Activated CD4-positive, alpha-beta T cell treated with anti-CD3 and anti-CD28 coated beads for 48 hours (primary cell): ENCODE measurements at regions not wholly inside any gene's neighbourhood (a gene's known extent, or its start where the extent isn't known, plus 50 kb on each side); places are given as distances from the start of the nearest gene placed in this dataset.

ENCODE experiments used
- DNase-seq: peaks from one replicate; pipeline ENCODE4 v3.0.0-alpha.2; 2020

DNA sequence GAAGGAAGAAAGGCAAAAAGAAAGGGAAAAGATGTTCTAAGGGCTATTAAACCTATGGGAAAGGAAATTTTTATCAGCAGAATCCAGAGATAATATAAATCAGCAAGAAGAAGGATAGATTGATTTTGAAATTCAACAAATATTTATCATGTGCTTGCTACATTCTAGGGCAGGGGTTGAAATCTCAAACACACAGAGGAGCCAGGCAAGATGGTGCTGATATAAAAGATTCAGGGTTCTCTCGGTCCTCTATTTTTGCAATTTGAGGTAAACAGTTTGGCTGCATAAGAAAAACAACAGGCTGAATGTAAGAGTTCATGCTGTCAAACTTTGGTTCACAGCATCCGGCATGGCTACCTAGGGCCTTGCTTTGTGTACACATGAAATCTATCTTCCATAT, 109.6 kb upstream of the BMP2 start:
- no peak for DNase-seq

DNA sequence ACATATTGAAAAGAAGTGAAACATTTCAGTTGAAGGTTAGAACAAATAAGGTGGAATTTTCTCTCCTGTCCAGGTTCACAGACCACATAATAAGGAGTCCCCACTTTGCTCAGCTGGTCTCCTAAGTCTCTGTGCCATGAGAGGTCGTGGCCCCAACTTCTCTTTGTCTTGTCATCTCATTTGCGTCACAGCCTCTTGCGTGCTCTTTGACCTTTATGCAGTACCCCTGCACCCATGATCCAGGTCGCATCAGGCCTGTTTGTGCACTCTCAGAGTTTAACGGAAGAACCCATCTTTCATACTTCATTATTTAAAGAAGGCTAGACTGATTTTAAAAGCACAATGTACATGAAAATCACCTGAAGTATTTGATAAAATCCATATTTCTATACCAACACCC, 110.4 kb upstream of the BMP2 start:
- DNase-seq = no peak

DNA sequence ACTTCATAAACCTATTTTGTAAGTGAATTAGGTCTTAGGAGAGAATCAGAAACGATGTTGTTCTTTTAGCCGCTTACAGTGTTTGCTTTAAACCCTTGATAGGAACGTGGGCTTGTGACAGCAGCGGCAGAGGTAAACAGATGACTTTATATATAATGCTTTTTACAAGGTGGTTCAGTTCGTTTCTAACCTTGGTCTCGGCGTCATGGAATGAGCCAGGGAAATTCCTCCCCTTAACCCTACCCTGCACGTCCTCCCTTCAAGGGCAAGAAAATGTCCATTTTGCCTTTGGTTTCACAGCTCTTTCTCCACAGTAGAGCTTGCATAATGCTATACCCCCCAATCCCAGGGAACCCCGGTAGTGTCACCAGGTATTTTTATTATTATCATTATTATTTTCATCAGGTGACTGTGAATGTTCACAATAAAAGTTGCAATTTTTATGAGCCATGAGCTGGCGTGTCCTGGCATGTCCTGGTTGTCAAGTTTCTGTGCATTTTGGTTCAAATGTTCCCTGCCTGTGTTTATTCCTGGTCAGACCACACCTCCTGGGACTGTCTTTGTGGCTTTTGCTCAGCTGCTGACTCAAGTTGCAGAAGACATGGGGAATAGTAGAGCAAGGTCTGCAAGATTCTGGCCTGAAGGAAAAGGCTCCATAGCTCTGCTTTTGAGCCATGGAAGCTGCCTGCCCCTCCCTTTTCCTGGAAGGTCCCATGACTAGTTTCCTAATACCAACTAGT, 112.8 kb upstream of the BMP2 start:
- no peak for DNase-seq

DNA sequence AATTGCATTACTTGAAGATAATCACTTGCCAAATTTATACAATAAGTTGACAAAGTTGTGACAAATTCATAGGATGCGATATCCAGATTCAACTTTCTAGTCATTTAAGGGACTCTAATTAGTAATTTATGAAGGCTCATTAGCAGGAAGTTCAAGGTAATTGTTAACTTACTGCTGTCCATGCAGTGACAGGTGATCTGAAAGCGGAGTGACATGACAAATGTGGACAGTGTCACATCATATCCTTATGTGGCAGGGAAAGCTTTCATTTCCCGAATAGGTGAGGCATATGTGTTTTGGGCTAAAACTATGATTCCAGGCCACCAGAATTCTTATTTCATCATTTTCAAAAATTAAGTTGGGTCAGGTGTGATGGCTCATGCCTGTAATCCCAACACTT, 115.9 kb upstream of the BMP2 start:
- no peak for DNase-seq

DNA sequence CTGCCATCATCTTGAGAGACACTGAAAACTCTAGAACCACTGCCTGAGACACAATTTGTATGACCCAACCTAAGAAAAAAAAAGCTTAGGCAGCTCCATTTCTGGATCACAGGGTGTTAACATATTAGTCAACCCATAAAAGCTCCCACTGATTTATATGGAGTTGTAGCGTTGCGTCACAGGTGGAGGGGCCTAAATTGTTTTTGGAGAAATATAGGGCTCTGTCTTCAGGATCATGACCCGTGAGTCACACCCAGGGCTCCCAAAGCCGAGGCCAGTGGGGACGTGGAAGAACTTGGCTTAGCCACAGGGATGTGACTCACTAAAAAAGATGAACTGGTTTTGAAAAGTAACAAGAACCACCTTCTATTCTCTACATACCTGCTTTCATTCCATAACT, 116.5 kb upstream of the BMP2 start:
- no peak for DNase-seq

DNA sequence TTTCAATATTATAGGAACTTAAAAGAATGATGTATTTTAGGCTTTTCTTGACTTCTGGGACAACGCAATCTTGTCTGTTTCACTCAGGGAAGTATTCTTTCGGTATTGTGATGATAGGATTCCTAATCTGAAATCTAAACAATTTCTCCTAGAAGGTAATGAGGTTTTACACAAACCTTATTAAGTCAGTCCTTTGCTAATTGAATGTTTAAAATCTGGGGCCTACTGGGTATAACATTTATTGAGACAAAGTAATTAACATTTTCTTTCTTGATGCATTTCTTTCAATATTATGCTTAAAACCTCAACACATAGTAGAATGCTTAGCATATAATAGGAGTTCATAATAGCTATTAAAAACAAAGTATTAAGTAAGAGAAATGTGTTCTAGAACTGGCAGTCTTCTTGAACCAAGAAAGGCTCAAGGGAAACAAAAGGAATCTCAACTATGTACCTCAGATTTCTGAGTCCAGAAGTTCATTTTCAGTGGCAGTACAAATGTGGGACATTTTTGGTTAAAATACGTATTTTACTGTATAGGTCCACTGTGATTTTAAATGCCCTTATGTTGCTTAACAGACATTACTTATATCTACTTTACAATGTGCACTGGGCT, 121.4 kb upstream of the BMP2 start:
- DNase-seq = no peak

DNA sequence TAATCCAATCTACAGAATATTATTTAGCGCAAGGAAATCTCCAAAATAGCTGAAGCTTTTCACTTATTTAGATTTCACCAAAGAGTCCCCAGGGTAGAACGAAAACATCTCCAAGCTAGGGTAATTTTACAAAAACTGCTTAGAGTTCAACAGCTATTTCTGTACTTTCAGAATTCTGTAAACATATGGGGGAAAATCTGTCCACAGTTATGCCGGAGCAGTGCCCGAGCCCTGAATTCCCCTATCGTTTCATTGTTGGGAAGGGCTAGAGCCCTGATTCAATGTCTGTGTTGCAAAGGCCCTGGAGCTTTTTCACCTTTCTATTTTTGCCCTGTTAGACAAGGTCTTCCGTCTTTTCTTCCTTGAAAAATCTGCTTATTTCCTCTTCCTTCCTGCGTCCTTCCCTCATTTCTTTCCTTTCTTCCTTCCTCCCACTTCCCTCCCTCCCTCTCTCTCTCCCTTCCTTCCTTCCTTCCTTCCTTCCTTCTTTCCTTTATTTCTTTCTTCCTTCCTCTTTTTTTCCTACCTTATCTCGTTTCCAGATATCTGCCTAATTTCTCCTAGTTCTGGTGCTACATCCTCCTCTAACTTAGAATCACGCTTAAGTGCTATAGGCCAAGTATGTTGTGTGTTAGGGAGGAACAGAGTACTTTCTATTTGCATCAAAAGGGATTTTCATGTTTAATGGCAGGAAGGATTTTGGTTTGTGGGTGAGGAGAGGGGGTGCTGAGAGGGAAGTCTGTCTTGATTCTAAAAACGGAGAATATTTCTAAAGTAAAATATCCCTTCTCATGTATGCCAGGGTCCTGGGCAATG, 122.5 kb upstream of the BMP2 start:
- DNase-seq = no peak

DNA sequence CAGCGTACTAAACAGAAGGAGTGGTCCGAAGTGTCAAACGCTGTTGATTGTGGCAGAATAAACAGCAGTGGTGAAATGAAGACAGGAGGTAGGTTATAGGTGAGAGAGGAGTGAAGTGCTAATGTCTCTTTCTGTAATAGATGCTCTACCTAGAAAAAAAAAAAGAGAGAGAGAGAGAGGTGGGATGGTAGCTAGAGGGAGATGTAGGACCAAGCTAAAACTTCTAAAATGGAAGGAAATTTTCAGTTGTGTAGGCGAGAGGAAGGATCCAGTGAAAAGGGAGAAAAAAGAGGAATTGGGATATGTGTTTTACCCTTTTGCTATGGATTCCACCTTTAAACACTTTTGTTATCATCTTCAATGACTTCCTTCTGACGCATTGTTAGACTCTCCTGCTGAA, 126.5 kb upstream of the BMP2 start:
- DNase-seq = no peak

DNA sequence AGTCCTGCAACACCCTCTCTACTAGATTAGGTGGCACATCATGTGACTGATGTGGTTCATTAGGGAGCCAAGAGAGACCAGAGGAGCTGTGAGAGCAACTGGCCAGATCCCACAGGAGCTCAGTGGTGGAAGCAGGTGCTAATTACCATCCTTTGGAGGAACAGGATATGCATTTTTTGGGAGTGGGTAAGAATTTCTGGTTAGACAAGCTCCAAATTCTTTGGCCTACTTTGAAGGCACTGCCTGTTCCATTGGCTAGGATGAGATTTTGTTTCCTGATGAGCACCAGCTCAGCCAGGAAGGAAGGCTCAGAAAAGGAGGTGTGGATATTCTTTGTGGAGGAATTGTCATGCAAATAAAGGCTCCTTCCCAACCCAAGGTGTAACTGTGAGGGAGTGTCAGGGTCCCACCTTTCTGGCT, 130.3 kb upstream of the BMP2 start:
- DNase-seq = no peak

DNA sequence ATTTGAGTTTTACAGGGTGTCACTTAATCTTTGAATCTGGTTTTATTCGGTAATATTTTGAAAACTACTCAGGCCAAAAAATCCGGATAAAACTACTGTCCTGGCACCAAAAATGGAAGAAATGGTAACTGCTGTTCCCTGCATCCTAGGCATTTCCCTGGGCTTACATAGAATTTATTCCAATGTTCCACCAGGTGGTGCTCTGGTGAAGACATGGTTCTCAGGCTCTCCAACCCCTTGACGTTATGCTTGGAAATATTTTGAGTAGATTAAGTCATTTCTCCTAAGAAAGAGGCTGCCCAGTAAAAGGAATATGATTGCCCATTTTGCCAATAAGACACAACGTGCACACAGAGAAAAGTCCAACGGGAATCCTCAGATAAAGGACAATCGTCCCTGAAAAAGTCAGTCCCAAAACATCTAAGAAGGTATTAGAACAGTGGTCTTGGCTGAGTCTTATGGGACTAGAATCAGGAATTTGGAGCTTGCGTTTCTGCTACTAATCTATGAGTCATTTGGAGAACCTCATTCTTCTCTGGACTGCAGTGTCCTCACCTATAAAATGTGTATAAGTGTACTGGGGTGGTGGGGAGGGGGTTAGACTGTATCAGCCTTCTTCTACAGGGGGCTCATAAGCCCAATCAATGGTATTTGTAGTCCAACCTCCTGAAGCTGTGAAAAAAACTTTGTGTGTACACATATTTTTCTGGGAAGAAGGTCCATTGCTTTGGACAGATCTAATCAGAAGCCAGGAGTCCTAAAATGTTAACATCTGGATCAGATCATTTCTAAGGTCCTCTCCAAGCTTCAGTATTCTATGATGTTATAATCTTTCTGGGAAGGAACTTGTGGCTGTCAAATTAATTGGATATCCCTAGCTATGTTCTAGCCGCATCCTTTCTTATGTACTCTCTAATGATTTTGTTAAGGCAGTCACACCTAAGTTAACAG, 131.0 kb upstream of the BMP2 start:
- DNase-seq = no peak

DNA sequence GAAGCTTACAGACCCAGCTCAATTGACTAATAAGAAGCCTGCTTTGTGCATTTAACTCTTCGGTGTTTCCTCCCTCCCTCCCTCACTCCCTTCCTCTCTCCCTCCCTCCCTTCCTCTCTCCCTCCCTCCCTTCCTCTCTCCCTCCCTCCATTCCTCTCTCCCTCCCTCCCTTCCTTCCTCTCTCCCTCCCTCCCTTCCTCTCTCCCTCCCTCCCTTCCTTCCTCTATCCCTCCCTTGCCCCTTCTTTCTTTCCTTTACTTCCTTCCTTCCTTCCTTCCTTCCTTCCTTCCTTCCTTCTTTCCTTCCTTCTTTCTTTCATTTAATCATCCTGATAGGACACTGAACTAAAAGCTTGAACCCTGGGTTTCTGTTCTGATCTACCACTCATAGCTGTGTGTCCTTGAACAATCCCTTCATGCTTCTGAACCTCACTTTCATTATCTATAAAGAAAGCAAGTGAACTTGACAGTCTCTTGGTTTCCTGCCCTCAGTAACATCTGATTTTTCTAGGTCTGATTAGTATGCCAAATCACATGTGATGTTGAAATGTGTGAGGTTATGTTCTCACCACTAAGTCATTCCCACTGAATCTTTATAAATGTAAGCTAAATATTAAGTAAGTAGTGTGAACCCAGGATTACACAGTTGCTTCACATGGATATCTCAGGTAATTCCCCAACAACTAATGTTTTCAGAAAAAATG, 132.3 kb upstream of the BMP2 start:
- DNase-seq = no peak

DNA sequence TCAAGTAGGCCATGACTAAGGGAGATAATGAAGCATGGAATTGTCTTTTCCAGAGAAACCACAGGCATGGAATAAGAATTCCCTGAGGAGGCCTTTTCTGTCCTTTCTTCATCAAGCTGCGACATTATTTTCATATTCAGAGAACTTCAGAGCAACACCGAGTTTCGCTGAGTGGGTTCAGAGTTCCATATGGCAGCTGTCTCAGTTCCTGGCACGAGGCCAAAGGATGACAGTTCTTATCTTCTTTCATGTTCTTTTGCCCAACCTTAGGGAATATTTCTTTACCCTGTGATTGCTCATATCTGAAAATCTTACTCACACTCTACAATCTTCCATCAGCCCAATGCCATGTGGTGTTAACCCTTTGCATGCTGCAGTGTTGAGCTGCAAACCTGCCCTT, 135.3 kb upstream of the BMP2 start:
- DNase-seq = peak; percentile 2

DNA sequence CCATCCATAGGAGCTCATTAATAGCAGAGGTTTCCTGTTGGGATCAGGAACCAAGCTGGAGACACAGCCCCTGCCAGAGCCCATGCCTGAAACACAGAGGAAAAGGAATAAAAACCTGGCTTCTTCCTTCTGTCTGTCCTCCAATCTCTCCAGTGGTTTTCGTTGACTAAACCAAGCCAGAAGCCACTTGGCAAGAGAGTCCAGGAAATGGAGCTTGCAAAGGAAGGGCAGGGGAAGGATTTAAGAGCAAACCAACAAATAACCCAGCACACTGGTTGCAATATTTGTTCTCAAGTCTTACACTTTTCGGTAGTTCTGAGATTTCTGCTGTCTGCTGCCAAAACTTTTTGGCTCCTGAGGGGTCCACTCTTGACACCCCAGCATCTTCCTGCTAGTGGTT, 137.0 kb upstream of the BMP2 start:
- no peak for DNase-seq

DNA sequence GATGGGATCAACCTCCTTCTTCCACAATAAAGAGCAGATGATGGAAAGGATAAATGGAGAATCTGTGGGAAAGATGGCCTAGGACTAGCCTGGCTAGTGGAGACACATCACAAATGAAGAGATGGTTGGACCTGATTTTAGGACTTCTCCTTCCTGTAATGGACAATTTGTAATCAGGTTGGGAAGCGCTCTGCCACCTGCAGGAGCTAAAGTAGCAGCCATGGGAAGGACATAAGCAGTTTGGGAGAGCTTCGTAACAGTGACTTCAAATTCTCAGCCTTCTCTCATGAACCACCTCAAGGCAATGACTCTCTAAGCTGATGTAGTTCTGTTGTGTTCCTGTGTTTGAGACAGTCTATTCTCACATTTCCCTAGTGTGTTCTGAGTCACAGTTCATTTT, 137.9 kb upstream of the BMP2 start:
- DNase-seq = no peak

DNA sequence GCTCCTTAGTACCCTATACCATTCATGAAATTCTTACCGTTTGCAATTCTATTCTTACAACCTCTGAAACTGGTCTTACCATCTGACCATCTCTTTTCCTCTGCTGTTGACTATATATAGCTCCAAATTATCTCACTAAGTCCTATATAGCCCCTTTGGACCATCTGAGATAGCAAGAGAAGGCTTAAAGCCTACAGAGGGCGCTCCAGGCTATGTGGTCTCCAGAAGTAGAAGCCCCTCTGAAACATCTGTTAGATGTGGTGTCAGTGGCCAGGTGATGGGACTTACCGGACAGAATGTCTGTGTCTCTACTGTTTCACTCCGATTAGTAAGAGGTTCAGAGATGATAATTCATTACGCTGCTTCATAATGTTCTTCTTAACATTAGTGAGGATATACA, 140.7 kb upstream of the BMP2 start:
- DNase-seq = no peak

DNA sequence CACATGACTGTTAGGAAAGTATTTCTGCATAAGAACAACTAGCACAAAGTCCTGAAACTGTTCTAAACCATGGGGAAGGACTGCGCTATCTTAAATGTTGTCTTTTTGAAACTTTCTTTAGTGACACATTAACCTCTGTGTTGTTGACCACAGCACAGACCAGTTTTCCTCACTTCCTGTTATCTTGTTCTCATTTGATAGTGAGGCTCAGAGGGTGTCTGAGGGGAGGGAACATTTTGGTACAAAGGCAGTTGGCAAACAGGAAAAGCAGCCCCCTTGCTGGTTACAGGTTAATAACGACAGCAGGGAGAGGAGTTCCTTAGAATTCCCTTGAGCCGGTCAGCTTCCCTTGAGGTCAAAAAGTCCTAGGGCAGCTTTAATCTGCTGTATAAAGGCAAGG, 143.5 kb upstream of the BMP2 start:
- DNase-seq = no peak

DNA sequence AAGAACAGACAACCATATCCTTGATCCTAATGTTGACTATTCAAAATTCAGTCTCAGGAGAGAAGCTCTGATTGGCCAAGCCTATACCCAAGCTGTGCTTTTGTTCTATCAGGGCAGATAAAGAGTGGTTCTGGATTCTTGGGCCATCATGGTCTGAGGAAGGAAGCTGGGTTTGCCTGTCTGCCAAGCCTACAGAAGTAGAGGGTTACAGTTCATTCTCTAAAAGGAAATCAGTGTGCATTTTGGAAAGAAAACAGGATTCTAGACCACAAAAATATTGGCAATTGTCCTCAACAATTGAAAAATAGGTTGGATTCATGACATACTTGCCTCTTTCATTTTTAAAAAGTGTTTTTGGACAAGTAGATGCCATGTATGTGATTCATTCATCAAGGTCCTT, 145.4 kb upstream of the BMP2 start:
- no peak for DNase-seq

DNA sequence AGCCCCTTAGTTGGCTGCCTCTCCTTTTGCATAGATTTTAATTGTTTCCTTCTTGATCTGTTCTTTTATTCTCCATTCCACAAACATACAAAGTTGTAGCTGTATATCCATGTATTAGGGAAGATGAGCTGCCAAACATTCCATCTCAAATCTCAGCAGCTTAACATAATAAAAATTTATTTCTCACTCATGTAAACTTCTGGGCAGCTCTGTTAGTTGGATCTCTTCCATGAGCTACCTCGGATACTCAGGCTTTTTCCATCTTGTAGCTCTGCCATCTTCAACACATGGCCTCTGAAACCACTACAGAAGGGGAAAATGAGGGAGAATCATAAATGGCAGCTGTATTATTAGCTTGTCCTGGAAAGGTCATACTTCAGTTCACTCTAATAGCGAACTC, 149.4 kb upstream of the BMP2 start:
- DNase-seq = no peak

DNA sequence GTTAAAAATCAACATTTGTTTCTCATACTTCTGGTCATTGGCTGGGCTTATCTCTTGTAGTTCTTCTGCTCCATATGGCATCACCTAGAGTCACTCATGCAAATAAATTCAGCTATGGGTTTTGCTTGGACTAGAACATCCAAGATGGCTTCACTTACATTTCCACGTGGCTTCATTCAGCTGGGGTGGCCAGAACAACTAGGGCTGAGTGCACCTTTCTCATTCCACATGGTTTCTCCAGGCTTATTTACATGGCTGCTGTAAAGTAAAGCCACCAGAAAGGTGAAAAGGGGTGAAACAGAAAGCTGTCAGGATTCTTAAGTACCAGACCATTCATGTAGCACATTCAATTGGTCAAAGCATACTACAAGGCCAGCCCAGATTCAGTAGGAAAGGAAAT, 151.1 kb upstream of the BMP2 start:
- no peak for DNase-seq

DNA sequence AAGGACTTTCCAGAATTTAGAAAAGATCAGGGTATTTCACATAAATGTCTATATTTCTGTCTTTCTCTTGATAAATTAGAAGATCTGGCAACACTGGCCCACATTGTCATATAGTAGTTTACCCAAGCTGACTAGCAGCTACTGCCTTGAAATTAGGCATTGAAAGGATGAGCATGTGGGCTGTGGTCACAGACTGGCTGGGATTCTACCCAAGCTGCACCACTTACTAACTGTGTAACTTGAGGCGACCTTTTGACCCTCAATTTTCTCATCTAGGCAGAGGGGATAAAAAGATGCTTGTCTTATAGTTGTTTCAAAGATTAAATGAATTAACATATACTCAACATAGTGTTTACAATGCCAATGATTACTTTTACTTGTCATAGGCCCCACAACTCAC, 152.7 kb upstream of the BMP2 start:
- no peak for DNase-seq

DNA sequence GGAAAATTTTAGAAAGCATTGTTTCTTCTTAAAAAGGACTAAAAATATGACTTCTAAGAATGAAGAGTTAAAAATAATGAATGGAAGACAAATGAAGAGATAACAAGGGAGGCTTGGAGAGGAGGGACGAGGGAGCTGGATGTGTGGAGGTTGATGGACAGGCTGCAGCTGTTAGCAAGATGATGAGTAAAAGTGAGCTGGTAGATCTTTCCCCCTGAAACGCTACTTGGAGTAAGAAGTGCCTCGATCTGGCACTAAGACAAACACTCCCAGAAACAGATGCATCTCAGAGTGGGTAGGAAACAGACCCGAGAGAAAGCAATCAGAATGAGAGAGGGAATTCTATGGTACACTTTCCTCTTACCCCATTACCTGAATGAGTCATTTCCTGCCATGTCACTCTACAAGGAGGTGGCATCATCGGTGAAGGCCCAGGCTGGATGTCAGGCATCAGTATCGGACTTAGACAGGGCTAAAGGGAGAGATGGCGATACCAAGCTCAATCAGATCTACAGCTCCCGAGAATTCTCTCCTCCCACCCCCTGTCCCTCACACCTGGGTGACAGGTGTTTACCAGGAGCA, 154.1 kb upstream of the BMP2 start:
- no peak for DNase-seq

DNA sequence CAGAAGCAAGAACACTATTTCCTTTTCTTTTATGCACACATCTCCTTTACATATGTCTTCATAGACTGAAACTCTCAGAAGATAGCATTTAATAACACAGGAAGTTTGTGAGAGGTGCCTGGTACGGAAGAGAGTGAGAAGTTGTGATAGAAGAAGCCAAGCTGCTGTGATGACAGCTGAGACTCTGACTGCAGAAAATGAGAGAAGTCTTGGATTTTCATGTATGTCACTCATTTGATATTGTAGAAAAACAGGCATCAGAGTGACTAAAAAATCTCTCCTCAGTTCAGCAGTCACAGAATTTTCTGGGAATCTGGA, 154.9 kb upstream of the BMP2 start:
- no peak for DNase-seq
